Tibial artery (tissue), 4 donors: ENCODE measurements at regions not wholly inside any gene's neighbourhood (a gene's known extent, or its start where the extent isn't known, plus 50 kb on each side); places are given as distances from the start of the nearest gene placed in this dataset.

Experiments used
- DNase-seq, 2 donors: peaks; one replicate each; pipeline ENCODE4 v3.0.0-alpha.2; 2019
- H3K27ac ChIP-seq, 2 donors: fragments of 200-600 bp; sonication (generic) in 1 of 2; 1 replicate in 1 of 2; 2 replicates in 1 of 2; pipeline ENCODE4 v1.5.1; 2018 to 2019; ENCODE audit warnings: mild to moderate bottlenecking in 1 of 2
- H3K27me3 ChIP-seq, 2 donors: fragments of 200-600 bp; sonication (generic) in 1 of 2; one replicate each; pipeline versions ENCODE4 v1.5.1 to v1.6.0; 2016 to 2019
- H3K36me3 ChIP-seq, 3 donors: fragments of 200-600 bp; sonication (generic) in 2 of 3; one replicate each; pipeline ENCODE4 v1.5.1; 2016 to 2019; ENCODE audit warnings: mild to moderate bottlenecking in 2 of 3
- H3K4me1 ChIP-seq, 4 donors: fragments of 200-600 bp; sonication (generic) in 2 of 4; 1 replicate in 3 of 4; 2 replicates in 1 of 4; pipeline ENCODE4 v1.5.1; 2016 to 2019
- H3K4me3 ChIP-seq, 2 donors: fragments of 200-600 bp; sonication (generic) in 1 of 2; 1 replicate in 1 of 2; 2 replicates in 1 of 2; pipeline ENCODE4 v1.5.1; 2018 to 2019; ENCODE audit warnings: mild to moderate bottlenecking in 2 of 2
- H3K9me3 ChIP-seq, 3 donors: fragments of 200-600 bp; sonication (generic) in 1 of 3; one replicate each; pipeline ENCODE4 v1.5.1; 2016 to 2019
- intact Hi-C: fragments of 100-400 bp; cut with DNase I; formaldehyde crosslinking; loops from one replicate; pipeline ENCODE4 v1.15.0; 2023; ENCODE audit warnings: low total_unique reads
- TF ChIP-seq, protein P1 (sequence below), 2 experiments: fragments of 200-600 bp in 1 of 2; fragments of 450-650 bp in 1 of 2; IDR thresholded peaks; one replicate each; pipeline ENCODE4 v1.5.1; 2017 to 2019; ENCODE audit warnings: antibody characterized with exemption in 2 of 2, mild to moderate bottlenecking in 1 of 2, moderate library complexity in 1 of 2

DNA sequence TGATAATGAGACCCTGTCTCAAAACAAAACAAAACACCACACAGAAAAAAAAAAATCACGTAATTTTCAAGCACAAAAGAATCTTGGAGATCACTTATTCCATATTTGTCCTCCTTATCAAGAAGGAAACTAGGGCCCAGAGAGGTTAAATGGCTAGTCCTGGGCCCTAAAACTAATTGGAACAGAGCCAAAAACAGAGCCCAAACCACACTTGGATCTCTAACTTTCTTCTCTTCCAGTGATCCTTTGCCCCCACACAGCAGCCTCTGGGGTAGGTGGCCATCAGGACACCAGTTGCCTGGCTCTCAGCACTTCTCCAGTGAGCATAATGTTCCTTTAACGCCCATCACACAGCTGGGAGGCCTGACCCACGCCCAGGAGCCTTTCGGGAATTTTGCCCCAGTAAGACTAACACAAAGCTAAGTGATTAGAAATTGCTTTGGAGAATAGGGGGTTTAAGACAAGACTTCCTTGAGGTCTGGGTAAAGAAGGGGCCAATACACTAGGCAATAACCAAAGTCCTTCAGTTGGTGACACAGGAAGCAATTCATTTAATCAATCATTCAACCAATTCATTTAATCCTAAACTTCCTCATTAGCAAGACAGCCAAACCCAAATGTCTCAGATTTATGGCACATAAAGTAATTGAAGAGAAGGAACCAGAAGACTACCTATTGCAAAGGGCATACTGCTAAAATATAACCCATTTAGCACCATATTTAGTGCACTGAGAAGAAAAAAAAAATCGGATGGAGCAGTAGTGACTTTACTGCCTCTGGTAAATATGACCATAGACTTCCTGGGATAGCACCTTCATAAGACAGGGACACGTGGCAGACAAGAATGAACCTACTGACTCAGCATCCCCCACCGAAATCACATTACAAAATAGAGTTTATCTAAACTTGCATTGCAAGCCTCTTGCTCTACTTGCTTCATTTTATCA lies 77.8 kb downstream of the ZNF608 start:
- DNase-seq: no peak
- Histone ChIP-seq H3K36me3 (no peaks in the 10 kb centered on the region), H3K27ac (no peak overlapping the region), H3K4me1 (peaks cover 0 to 7% (median 0%) of the 10 kb centered on the region in 4 donors), H3K27me3 (no peaks in the 10 kb centered on the region), H3K9me3 (no peaks in the 10 kb centered on the region), H3K4me3 (no peak overlapping the region)
- TF ChIP-seq, protein P1, sequence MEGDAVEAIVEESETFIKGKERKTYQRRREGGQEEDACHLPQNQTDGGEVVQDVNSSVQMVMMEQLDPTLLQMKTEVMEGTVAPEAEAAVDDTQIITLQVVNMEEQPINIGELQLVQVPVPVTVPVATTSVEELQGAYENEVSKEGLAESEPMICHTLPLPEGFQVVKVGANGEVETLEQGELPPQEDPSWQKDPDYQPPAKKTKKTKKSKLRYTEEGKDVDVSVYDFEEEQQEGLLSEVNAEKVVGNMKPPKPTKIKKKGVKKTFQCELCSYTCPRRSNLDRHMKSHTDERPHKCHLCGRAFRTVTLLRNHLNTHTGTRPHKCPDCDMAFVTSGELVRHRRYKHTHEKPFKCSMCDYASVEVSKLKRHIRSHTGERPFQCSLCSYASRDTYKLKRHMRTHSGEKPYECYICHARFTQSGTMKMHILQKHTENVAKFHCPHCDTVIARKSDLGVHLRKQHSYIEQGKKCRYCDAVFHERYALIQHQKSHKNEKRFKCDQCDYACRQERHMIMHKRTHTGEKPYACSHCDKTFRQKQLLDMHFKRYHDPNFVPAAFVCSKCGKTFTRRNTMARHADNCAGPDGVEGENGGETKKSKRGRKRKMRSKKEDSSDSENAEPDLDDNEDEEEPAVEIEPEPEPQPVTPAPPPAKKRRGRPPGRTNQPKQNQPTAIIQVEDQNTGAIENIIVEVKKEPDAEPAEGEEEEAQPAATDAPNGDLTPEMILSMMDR (IDR thresholded peaks at IDR 0.05): no peak
- intact Hi-C loops: no loop called here

DNA sequence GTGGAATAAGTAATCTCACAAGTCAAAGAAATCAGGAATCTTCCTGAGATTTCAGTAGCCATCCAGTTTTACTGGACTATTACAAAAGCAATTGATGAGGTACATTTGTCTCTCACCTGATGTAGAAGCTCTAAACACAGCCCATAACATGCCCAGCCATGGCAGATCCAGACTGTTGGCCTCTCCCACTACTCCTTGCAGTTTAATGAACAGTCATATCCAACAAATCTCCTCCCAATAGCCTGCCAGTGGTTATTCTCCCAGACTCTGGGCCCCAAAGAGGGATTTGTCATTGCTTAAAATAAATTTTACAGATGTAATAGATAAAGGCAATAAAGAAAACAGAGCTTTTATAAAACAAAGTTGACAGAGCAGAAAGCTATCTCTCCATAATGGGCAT lies 80.8 kb downstream of the ZNF608 start:
- no peak overlapping the region for H3K4me3 ChIP-seq
- TF ChIP-seq, protein P1 (IDR thresholded peaks at IDR 0.05): no peak
- no peaks in the 10 kb centered on the region for H3K36me3 ChIP-seq
- H3K4me1 ChIP-seq: peaks cover 0 to 20% (median 13%) of the 10 kb centered on the region in 4 donors
- no peak overlapping the region for H3K27ac ChIP-seq
- no peaks in the 10 kb centered on the region for H3K27me3 ChIP-seq
- intact Hi-C loops: no loop called here
- H3K9me3 ChIP-seq: no peaks in the 10 kb centered on the region
- DNase-seq: no peak

DNA sequence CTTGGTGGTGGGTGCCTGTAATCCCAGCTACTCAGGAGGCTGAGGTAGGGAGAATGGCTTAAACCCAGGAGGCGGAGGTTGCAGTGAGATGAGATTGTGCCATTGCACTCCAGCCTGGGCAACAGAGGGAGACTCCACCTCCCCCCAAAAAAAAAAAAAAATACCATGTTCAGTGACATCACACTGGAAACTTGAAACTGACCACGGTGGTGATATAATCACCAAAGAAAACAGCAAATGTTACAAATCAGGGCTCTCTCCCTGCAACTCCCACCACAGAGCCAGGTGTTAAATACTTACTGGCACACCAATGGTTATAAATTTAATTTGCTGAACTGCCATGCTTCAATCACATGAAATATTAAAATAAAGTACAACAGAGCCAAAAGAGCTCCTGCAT lies 81.4 kb downstream of the ZNF608 start:
- Histone ChIP-seq H3K27ac (no peak overlapping the region), H3K4me3 (no peak overlapping the region), H3K9me3 (no peaks in the 10 kb centered on the region), H3K4me1 (peaks cover 0 to 22% (median 14%) of the 10 kb centered on the region in 4 donors), H3K27me3 (no peaks in the 10 kb centered on the region), H3K36me3 (no peaks in the 10 kb centered on the region)
- no peak for DNase-seq
- intact Hi-C loops: no loop called here
- TF ChIP-seq, protein P1 (IDR thresholded peaks at IDR 0.05): no peak

DNA sequence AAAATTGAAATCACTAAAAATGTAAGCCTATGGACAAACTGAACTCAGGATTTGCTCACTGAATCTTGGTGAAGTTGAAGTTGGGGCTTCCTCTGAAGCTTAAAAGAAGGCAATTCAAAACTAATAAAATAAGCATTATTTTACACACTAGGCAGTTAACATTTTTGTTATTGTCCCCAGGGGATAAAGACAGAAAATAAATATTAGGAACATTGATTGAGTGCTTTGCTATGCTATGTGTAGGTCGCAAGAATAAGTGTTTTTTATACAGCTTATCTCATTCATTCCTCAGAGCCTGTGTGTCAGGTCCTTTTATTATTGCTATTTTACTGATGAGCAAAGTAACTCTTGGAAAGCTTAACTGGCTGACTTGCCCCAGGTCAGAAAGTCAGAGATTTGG lies 82.2 kb downstream of the ZNF608 start:
- TF ChIP-seq, protein P1 (IDR thresholded peaks at IDR 0.05): no peak
- no peak for DNase-seq
- intact Hi-C loops: no loop called here
- Histone ChIP-seq H3K9me3 (no peaks in the 10 kb centered on the region), H3K27me3 (no peaks in the 10 kb centered on the region), H3K27ac (no peak overlapping the region), H3K4me3 (no peak overlapping the region), H3K4me1 (peaks cover 0 to 22% (median 14%) of the 10 kb centered on the region in 4 donors), H3K36me3 (no peaks in the 10 kb centered on the region)

DNA sequence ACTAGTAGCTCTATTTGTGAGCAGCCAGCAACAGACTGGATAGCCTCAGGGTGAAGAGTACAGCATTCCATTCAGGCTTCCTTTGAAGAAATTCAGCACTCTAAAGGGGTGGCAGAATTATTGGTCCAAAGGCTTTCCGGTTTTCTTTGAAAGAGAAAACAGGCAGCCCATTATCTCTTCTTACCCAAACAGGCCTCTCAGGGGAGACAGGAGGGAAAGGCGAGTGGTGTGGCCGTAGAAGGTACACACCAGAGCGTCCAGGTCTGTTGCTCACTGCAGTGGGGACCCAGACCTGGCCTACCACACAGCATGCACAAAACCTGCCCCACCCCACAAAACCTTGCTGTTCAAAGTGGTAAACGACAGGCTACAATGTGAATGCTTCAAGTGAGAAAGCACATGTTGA lies 83.3 kb downstream of the ZNF608 start:
- no peak overlapping the region for H3K4me3 ChIP-seq
- peaks cover 0 to 22% (median 15%) of the 10 kb centered on the region in 4 donors for H3K4me1 ChIP-seq
- no peaks in the 10 kb centered on the region for H3K9me3 ChIP-seq
- TF ChIP-seq, protein P1 (IDR thresholded peaks at IDR 0.05): no peak
- no peak for DNase-seq
- no peaks in the 10 kb centered on the region for H3K36me3 ChIP-seq
- H3K27me3 ChIP-seq: no peaks in the 10 kb centered on the region
- no peak overlapping the region for H3K27ac ChIP-seq
- intact Hi-C loops: no loop called here
